Ecto neural progenitor cell (in vitro differentiated cells): ENCODE measurements at regions not wholly inside any gene's neighbourhood (a gene's known extent, or its start where the extent isn't known, plus 50 kb on each side); places are given as distances from the start of the nearest gene placed in this dataset.

Source experiments
- DNase-seq: peaks from one replicate; pipeline ENCODE4 v3.0.0-alpha.2; 2018; ENCODE audit warnings: low spot score

DNA sequence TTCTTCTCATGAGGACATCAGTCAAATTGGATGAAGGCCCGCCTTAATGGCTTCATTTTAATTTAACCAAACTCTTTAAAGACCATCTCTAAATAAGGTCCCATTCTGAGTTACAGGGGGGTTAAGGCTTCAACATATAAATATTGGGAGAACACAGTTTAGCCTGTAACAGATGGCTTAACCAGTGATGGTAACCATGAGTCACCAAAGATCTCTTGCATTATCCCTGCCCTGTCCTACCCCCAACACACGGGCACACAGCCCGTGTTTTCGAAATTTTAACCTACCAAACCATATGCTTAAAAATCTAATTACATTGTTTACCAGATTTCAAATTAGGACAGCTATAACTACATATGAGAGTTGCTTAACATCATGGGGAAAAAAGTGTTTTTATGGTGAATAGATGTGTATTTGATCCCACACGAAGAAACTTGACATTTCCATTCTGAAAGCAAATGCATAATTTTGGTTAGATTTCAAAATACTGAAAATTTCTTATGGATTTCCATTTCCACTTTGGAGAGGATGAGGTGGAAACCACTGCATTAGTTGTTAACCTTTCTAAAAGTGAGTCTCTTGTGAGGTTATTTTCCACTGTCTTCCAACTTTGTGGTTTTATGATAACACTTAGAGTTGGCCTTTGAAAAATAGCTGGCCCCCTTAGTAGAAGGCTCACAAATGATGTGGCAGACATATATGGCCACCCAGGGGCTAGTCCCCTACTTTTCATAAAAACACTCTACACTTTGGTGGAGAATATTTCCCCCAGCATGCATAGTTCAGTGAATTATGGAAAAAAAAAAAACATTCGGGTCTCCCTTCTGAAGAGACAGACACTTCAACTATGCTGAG is 849.3 kb downstream of the TLE1 start:
- DNase-seq = no peak

DNA sequence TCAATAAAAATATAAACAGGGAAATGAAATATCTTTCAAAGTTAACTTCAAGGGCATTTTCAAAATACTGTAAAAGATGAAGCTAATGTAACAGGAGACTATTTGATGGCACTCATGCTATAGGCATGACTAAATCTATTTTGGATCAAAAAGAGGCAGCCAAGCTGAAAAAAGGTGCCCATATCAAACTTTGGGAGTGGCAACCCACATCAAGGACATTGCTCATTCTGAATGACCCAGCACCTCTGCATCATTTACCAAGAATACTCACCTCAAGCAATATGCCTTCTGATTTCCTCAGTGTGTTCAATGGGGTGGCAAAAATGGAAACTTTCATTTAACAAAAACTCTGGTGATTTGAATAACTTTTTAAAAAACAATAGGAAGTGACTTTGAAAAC is 853.3 kb downstream of the TLE1 start:
- no peak for DNase-seq

DNA sequence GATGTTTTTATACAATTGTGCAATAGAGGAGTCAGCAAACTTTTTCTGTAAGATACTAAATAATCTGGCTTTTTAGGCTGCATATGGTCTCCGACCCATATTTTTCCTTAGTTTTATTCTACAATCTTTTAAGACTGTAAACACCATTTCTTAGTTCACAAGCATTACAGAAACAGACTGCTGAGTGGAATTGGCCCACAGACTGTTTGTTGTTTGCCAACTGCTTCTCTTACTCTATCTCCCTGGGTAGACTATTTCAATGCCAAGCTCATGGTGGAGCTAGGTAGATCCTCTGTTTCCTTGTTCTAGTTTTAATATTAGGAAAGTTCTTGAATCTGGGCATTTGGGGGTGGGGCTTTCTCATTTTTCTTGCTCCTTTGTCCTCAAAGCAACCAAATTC is 857.6 kb downstream of the TLE1 start:
- no peak for DNase-seq

DNA sequence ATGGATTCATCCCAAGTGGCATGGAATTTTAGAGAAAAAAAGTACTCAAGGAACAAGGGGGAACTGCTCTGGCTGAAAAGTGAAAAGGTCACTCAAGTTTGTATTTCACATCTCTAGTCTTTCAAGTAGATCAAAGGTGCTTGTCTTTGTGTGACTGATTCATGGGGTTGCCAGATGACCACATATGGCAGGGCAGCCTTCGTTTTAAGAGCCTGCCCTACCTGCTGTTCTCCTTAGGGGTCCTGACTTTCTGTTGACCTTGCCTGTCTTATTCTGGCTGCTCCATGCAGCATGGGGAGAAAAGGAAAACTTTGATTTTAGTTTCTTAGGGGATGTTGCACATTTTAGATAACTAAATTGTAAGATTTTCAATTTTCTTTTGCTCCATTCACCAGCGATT is 877.7 kb downstream of the TLE1 start:
- no peak for DNase-seq

DNA sequence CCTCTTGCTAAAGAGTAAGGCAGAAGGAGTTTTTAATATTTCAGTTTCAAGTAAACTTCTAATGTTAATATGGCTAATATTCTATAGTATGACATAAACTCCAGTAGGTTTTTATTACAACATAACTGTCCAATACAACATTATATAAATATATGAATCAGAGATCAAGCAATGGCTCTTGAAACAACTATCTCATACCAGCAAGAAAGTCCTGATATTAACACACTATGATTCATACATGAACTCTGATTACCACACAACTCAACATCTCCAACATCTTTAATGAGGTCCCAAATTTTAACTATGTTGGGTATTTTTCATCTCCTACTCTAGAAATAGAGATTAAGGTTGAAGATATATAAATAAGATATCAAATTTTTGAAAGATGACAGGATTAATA is 878.3 kb downstream of the TLE1 start:
- no peak for DNase-seq

DNA sequence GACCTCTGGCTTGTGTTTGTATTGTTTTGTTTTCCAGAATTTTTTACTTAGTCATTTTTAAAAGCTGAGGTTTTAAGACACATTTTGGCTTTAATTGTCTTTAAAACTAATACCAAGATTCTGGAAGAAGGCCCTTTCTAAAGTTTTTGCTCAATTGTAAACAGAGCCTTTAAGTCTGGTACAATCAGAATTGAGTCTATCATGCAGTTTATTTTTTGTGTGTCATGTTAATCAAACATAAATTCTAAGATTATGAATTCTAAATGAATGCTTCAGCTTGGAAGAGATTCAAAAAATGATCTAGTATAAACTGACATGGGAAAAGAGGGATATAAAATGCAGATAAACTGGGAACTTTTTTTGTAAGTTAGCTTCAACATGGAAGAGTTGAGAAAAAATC is 882.7 kb downstream of the TLE1 start:
- no peak for DNase-seq

DNA sequence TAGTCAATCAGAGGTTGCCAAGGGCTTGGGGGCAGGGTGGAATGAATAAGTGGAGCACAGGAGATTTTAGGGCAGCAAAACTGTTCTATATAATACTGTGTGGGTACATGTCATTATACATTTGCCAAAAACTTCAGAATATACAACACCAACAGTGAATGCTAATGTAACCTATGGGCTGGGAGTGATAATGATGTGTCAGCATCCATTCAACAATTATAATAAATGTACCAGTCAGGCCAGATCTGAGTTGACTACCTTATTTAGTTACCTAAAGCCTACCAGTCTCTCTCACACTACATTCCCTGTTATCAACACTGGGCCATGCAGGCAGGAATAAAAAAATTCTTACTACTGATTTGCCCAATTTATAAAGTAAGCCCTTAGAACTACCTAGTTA is 884.5 kb downstream of the TLE1 start:
- no peak for DNase-seq

DNA sequence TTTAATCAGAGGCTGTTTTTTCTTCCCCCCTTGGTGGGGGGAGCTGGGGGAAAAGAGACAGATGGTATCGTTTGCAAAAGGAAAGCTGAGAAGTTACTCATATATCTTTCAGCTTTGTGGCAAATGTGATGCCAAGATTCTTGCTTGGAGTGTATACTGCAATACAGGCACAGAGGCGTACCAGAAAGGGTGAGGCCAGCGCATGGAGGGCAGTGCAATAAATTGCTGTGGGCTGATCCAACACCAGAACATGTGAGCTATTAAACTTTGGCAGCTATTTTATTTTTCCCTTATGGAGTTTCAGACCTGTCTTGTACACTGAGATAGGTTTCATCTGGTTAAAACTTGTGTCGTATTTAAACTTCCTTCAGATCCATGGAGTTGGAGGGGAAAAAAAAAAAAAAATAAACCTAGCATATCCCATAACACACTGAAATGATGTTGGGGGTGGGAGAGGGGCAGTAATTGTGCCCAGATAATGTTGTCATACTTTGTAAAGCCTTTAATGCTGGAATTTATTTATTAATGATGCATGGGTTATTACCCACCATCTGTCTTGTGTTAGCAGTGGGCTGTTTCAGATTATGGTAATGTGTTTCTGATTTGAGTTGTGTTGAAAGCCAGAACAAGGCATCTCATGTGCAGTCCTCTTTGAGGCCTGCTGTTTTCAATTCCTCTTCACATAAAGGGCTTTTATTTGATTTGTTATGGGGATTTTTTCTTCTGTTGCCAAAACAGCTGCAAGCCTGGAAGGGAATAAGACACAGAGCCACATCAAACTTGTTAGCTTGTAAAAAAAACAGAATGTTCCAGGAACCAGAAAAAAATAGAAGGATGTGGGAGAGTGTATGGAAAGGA is 891.3 kb downstream of the TLE1 start:
- no peak for DNase-seq

DNA sequence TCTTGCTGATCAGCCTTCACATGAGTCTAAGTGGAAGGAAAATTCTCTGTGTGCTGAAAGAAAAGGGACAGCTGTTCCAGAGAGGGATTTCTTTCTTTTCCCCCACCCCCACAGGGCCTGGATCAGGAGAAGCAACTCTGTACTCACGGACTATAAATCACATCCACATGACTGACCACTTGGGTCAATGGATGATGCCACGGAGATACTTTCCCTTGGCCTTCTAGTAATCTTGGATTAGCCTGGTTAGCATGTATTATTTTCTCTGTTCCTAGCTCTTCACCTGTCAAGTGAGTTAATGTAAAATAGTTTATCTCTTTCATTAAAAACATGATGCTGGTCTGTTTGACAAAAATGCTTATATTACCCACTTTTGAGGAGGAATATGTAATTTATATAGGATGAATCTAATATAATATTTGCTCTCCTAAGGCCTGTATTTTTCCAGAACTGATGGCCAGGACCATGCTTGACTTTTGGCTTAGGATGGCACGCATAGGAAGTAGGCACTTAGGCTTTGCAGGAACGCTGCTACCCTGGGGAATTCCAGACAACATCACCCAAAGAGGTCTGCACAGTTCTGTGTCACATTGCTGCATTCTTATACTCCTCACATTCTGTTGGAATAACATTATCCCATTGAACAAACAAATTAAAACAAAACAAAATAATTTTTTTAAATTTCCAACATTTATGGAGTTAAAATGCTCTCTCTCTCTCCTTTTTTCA is 892.1 kb downstream of the TLE1 start:
- no peak for DNase-seq

DNA sequence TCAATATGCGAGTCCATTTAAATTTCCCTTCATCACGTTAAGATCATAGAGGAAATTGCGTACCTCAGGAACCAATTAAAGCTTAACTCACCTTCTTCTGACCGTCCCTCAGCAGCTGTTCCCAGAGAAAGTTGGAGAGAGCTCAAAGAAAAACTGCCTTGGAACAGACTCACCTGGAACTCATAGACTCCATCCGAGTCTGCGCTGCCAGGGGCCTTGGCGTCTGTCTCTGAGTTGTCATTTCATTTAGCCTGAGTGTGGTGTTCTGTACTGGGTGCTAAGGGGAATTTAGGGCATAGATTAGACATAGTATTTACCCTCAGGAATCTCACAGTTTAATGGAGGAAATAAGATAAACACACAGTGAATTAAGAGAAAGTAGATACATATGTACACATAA is 892.7 kb downstream of the TLE1 start:
- DNase-seq = no peak

DNA sequence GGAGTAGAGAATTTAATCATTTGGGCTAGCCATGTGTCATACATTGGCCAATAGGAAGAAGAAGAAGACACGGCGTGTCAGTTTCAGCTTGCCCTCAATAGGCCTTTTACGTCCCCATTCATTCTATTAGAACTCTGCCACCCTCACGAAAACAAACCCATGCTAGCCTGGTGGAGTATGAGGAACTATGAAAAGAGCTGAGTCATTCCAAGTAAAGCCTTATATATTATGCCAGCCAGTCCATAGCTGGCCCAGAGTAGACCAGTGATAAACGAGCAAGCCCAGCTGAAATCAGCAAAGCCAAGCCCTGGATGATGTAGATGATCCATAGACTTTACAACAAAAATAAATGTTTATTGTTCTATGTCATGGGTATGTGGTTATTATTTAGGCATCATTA is 895.1 kb downstream of the TLE1 start:
- DNase-seq = no peak

DNA sequence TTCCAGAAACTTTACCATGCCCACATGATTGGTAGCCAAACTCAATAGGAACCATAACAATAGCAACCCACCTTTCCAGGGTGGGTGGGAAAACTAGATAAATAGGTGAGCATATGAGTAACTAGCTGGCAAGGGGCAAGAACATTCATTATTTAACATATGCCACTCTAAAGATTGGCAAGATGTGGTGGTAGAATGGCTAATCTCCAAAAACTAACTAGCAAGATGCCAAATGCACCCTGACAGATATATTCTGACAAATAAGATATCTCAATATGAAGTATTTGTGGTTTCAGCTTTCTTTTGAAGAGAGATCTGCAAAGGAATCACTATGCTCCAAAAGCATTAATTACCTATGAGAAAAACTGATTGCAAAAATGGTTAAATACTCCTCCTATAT is 895.6 kb downstream of the TLE1 start:
- no peak for DNase-seq

DNA sequence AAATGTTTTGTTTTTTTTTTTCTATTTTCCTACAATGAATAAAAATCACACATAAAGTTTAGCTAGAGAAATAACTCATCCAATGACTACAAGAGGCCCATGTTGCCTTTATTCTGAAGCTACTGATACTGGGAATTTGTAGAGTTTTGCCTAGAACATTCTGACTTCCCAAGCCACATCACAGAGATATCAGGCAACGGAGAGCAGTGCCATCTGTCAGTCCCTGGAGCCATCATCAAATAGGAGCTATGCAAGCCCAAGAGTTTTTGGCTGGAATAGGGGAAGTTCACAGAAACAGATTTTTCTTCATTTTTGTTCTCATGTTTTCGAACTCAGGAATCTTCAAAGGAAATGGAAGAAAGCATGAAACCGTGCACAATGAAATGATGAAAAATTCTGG is 896.6 kb downstream of the TLE1 start:
- no peak for DNase-seq

DNA sequence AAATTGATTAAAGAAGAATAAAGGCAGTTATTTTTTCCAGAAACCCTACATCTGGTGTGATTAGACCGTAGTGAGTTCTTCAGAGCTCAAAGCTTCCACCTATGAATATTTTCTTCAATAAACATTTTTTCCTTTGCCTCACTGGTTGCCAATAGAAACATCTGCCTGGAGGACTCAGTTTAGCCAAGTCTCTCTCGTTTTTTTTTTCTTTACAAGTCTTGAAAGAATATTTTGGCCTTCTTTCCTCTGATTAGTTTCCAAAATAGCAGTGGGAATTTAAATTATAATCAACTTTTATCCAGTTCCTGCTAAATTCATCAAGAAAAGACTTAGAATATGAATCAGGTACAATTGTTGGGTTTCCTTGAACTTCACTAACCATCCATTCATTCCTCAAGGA is 897.5 kb downstream of the TLE1 start:
- DNase-seq = no peak

DNA sequence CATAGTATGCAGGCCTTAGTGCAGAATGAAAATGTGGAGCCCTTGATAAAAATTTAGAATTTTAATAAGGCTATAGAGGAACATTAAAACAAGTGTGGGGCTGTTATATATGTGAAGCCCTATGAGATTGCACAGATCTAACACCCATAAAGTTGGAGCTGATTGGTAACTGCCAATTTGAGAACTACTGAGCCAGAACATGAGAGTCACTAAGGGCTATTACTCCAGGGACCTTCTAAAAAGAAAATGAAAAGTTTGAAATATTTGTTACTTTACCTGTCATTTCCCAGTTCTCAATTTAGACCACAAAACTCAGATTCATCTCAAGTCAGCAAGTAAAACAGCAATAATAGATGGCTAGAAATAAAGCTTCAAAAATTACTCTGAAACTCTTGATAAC is 898.6 kb downstream of the TLE1 start:
- DNase-seq = no peak

DNA sequence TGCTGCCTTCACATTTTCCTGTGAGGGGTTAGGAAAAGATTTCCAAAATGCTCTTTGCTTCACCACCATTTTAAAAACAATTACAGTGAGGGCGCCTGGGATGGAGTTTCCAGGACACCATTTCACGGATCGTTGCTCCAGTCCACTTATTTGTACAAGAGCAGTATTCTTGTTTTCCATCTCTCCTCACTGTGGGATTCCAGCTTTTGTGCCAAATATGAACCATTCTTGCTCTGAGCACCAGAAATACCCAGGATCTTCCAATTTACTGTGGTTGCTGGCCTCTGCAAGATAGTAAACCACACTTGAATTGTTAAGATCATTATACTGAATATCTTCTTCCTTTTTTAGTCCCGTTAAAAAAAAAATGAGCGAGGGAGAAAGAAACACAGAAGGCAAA is 899.5 kb downstream of the TLE1 start:
- DNase-seq = no peak

DNA sequence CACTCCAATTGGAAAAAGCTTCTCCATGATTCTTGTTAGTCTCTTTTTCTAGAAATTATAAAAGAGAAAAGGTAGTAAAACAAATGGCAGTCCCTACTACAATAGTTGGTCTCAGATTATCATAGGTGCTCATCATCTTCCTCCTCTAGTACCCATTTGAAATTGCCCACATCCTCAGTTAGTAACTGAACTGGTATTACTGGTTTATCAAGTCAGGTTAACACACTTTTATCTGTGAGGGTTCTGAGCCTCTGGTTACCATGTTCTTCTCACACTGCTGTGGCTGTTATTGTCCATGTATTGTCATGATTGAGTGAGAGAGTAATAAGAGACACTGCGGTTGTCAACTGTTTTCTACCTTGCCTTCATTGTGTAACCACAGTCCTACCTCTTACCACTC is 901.7 kb downstream of the TLE1 start:
- no peak for DNase-seq

DNA sequence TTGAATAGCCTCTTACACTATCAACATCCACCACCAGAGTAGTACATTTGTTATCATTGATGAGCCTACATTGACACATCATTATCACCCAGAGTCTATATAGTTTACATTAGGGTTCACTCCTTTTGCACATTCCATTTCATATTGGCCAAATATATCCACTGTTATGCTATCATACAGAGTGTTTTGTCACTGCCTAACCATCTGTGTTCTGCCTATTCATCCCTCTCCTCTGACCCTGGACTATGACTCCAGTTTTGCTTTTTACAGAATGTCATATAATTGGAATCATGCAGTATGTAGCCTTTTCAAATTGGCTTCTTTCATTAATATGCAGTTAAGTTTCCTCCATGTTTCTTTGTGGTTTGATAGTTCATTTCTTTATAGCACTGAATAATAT is 904.7 kb downstream of the TLE1 start:
- DNase-seq = no peak

DNA sequence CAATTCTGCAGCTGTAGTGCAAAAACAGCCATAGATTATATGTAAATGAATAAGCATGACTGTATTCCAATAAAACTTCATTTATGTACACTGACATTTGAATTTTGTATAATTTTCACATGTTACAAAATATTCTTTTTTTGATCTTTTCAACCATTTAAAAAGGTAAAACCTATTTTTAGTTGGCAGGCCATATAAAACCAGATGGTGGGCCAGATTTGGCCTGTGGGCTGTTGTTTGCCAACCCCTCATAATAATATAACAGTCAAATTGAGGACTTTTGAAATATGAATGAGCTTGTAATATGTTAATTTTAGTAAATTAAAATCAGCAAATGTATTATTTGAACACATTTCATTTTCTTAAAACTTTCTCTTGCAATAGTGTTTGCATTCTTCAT is 913.4 kb downstream of the TLE1 start:
- no peak for DNase-seq

DNA sequence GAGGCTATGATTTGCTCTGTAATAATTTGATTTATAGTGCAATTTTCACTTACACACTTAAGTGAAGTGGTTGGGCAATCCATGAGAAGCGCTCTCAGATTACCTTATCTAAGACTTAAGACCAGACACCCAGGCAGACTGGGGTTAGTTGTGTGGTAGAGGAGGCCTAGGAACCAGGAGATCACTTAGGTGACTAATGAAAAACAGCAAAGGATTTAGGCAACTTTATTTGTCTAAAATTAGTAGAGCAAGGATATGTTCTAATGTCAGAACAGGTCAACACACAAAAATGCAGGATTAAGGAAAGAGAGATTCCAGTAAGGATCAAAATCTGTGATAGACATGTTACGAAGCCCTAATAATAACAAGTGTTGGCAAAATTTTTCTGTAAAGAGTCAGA is 913.8 kb downstream of the TLE1 start:
- no peak for DNase-seq

DNA sequence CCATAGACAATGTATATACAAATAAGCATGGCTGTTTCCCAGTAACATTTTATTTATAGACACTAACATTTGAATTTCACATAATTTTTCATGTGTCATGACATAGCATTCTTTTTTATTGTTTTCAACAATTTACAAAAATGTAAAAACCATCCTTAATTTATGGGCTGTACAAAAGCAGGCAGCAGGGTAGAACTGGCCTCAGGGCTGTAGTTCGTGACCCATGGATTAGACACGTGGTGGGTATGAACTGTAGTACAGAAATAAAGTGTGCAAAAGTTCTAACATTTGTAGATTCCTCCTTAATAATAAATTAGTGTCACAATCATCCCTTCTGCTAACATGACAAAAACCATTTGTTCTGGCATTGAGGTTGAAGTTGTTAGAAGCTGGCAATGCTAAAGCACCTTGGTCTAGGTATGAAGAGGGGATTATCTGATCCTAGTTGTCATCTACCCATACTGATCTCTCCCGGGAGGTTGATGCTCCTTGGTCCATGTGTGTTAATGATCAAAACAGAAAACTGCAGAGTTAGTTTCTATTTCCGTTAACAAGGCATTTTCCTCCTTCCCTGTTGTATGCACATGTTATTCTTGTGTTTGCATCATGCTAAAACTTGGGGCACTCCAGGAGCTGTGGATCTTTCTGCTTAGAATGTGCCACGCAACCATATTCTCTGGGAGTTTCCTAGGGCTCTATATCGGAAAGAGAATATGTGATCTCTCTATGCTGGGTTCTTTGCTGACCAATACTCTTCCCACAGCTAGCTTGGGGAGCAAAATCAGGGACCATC is 917.6 kb downstream of the TLE1 start:
- no peak for DNase-seq

DNA sequence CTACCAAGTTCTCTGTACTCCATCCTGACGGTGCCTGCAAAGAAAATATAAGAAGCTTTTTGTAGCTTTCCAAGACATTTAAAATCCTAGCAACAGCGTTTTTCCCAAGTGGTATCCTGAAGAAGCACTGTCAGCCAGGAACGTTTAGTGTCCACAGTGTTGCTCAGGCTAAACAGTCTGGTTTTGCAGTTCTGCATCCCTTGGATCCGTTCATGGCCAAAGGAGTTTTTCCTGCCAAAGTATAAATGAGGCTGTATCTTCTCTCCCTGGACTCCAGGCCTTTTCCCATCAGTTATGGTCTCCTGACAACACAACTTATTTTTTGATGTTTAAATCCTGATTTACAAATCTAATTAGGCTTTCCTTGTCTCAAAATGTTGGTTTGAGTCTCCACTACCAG is 925.8 kb downstream of the TLE1 start:
- no peak for DNase-seq
